NCI-H2081 treated with DMSO at 0.1 percent for 48 hours (cell line): ENCODE measurements at regions not wholly inside any gene's neighbourhood (a gene's known extent, or its start where the extent isn't known, plus 50 kb on each side); places are given as distances from the start of the nearest gene placed in this dataset.
"Not testable (repeated sequence)": the region's sequence is repeated elsewhere in the genome, so short reads cannot be mapped to it uniquely, and the experiment has no call there.

Experiments used
- DNase-seq: peaks from one replicate; lab custom pipeline; 2025; lab: John Stamatoyannopoulos, UW

- no peak for DNase-seq
Observed at GRCh38 chr16:64297863-64298600, 823.8 kb downstream of the CDH11 start.

- DNase-seq, result no peak
Observed at GRCh38 chr16:64295466-64295865, 826.4 kb downstream of the CDH11 start.

GRCh38 chr16:64292953-64293352 lies 828.9 kb downstream of the CDH11 start:
- no peak for DNase-seq

GRCh38 chr16:64292161-64292560 lies 829.7 kb downstream of the CDH11 start:
- no peak for DNase-seq

- no peak for DNase-seq
Observed at GRCh38 chr16:64290461-64290860, 831.4 kb downstream of the CDH11 start.

- no peak for DNase-seq
Observed at GRCh38 chr16:64287655-64288528, 834.0 kb downstream of the CDH11 start.

- DNase-seq, result no peak
Observed at GRCh38 chr16:64282181-64282580, 839.7 kb downstream of the CDH11 start.

- DNase-seq, result no peak
Observed at GRCh38 chr16:64280317-64280716, 841.5 kb downstream of the CDH11 start.

GRCh38 chr16:64278196-64278595 lies 843.7 kb downstream of the CDH11 start:
- DNase-seq, result no peak

GRCh38 chr16:64276646-64277045 lies 845.2 kb downstream of the CDH11 start:
- no peak for DNase-seq

GRCh38 chr16:64272028-64272427 lies 849.8 kb downstream of the CDH11 start:
- no peak for DNase-seq

GRCh38 chr16:64269756-64270155 lies 852.1 kb downstream of the CDH11 start:
- DNase-seq, result no peak

- no peak for DNase-seq
Observed at GRCh38 chr16:64265756-64266155, 856.1 kb downstream of the CDH11 start.

- not testable (repeated sequence) for DNase-seq
Observed at GRCh38 chr16:64260631-64261401, 861.0 kb downstream of the CDH11 start.

- no peak for DNase-seq
Observed at GRCh38 chr16:64254443-64255367, 867.2 kb downstream of the CDH11 start.

- no peak for DNase-seq
Observed at GRCh38 chr16:64253525-64253924, 868.3 kb downstream of the CDH11 start.

- no peak for DNase-seq
Observed at GRCh38 chr16:64253096-64253495, 868.8 kb downstream of the CDH11 start.

- no peak for DNase-seq
Observed at GRCh38 chr16:64251742-64252141, 870.1 kb downstream of the CDH11 start.

- no peak for DNase-seq
Observed at GRCh38 chr16:64250866-64251265, 871.0 kb downstream of the CDH11 start.

- no peak for DNase-seq
Observed at GRCh38 chr16:64242492-64242891, 879.4 kb downstream of the CDH11 start.

- no peak for DNase-seq
Observed at GRCh38 chr16:64240586-64240985, 881.3 kb downstream of the CDH11 start.
